Right lobe of liver (tissue), 6 donors: ENCODE measurements at regions not wholly inside any gene's neighbourhood (a gene's known extent, or its start where the extent isn't known, plus 50 kb on each side); places are given as distances from the start of the nearest gene placed in this dataset.

Source experiments
- ATAC-seq, 4 donors: fragments of 200-7000 bp; cut with Tn5 transposase; one replicate each; pipeline ENCODE4 v1.9.1; 2020; ENCODE audit warnings: mild to moderate bottlenecking in 4 of 4, moderate library complexity in 4 of 4
- DNase-seq, 3 donors: peaks; one replicate each; pipeline ENCODE4 v3.0.0-alpha.2; 2020
- H3K27ac ChIP-seq, 3 donors: fragments of 200-600 bp; one replicate each; pipeline ENCODE4 v1.8.0; 2022
- H3K27me3 ChIP-seq, 2 donors: fragments of 200-600 bp; one replicate each; pipeline ENCODE4 v1.8.0; 2022
- H3K36me3 ChIP-seq, 4 donors: fragments of 200-600 bp; sonication (generic) in 1 of 4; one replicate each; pipeline versions ENCODE4 v1.5.1 to v1.8.0; 2017 to 2022; ENCODE audit warnings: control low read depth in 1 of 4
- H3K4me1 ChIP-seq, 4 donors: fragments of 200-600 bp; sonication (generic) in 1 of 4; one replicate each; pipeline versions ENCODE4 v1.5.1 to v1.8.0; 2017 to 2022; ENCODE audit warnings: control low read depth in 1 of 4
- H3K4me3 ChIP-seq, 3 donors: fragments of 200-600 bp; one replicate each; pipeline ENCODE4 v1.8.0; 2022
- H3K9me3 ChIP-seq, 4 donors: fragments of 200-600 bp; sonication (generic) in 1 of 4; one replicate each; pipeline versions ENCODE4 v1.5.1 to v1.8.0; 2017 to 2022; ENCODE audit warnings: control low read depth in 1 of 4
- CTCF ChIP-seq, 4 donors: fragments of 200-600 bp in 3 of 4; fragments of 450-650 bp in 1 of 4; IDR thresholded peaks; one replicate each; pipeline versions ENCODE4 v1.5.1 to v1.8.0; 2016 to 2022; ENCODE audit warnings: antibody characterized with exemption in 4 of 4, mild to moderate bottlenecking in 2 of 4
- POLR2A ChIP-seq: fragments of 450-650 bp; IDR thresholded peaks from one replicate; pipeline ENCODE4 v1.6.1; 2017; ENCODE audit warnings: antibody characterized with exemption, mild to moderate bottlenecking
- WGBS: methylation state at CpG from one replicate; pipeline ENCODE4 v1.1.6; 2018; ENCODE audit warnings: low coverage, low lambda C conversion rate; ENCODE audit not compliant: insufficient coverage; ENCODE audit errors: missing lambda C conversion rate; 5-methylcytosine and 5-hydroxymethylcytosine counted together
- intact Hi-C, 2 donors: fragments of 100-400 bp; cut with DNase I; formaldehyde crosslinking; loops; one replicate each; pipeline versions ENCODE4 v1.11.2 to v1.14.1; 2022
- donor health status: DM: no; HTN: yes; CAD: no.
- donor health status: DM: no; HTN: no; CAD: no.
- donor health status: DM: no; HTN: no; CAD: no.
- donor health status: DM: no; HTN: yes; CAD: no.
- donor health status: DM: no; HTN: yes; CAD: no.

GRCh38 chr9:78606001-78606379 lies 309.1 kb downstream of the PSAT1 start:
- WGBS = 18% methylated on average over 5 of the region's 5 CpGs
- ATAC-seq = no peak

GRCh38 chr9:78607853-78608252 lies 310.9 kb downstream of the PSAT1 start:
- Histone ChIP-seq H3K27me3 (no peaks in the 10 kb centered on the region), H3K4me1 (no peaks in the 10 kb centered on the region), H3K27ac (no peak overlapping the region), H3K9me3 (no peaks in the 10 kb centered on the region), H3K36me3 (no peaks in the 10 kb centered on the region), H3K4me3 (no peak overlapping the region)
- 78% methylated on average over 5 of the region's 5 CpGs for WGBS
- intact Hi-C loops = loop anchor here in 1 of 2 donors (10.0 kb wide), 1 partner anchor 63 kb away; no protein-coding TSS in a partner anchor
- TF ChIP-seq CTCF (IDR thresholded peaks at IDR 0.05) (no peak), POLR2A (no peak)
- ATAC-seq (no peak), DNase-seq (no peak)

More at GRCh38 chr9:78606001-78606379, 309.1 kb downstream of the PSAT1 start:
- no peak overlapping the region for H3K4me3 ChIP-seq
- no peak for DNase-seq
- TF ChIP-seq CTCF (IDR thresholded peaks at IDR 0.05) = no peak
- no peak for TF ChIP-seq POLR2A
- H3K27ac ChIP-seq = no peak overlapping the region
- intact Hi-C loops = loop anchor here in 1 of 2 donors (10.0 kb wide), 1 partner anchor 61 kb away; no protein-coding TSS in a partner anchor
- no peaks in the 10 kb centered on the region for H3K9me3 ChIP-seq
- no peaks in the 10 kb centered on the region for H3K36me3 ChIP-seq
- no peaks in the 10 kb centered on the region for H3K27me3 ChIP-seq
- H3K4me1 ChIP-seq = no peaks in the 10 kb centered on the region

GRCh38 chr9:78609450-78609849 lies 312.5 kb downstream of the PSAT1 start:
- H3K4me1 ChIP-seq = no peaks in the 10 kb centered on the region
- H3K27ac ChIP-seq = no peak overlapping the region
- no peak overlapping the region for H3K4me3 ChIP-seq
- H3K9me3 ChIP-seq = no peaks in the 10 kb centered on the region
- DNase-seq (no peak), ATAC-seq (no peak)
- no peaks in the 10 kb centered on the region for H3K27me3 ChIP-seq
- intact Hi-C loops = loop anchor here in 1 of 2 donors (10.0 kb wide), 1 partner anchor 65 kb away; no protein-coding TSS in a partner anchor
- H3K36me3 ChIP-seq = no peaks in the 10 kb centered on the region
- WGBS = 44% methylated on average over 3 of the region's 8 CpGs
- TF ChIP-seq CTCF (IDR thresholded peaks at IDR 0.05) (no peak), POLR2A (no peak)

- TF ChIP-seq CTCF (IDR thresholded peaks at IDR 0.05) (no peak), POLR2A (no peak)
- no peaks in the 10 kb centered on the region for H3K36me3 ChIP-seq
- ATAC-seq = no peak
- DNase-seq = no peak
- H3K9me3 ChIP-seq = no peaks in the 10 kb centered on the region
- 58% methylated on average over 2 of the region's 2 CpGs for WGBS
- no peaks in the 10 kb centered on the region for H3K4me1 ChIP-seq
- no peak overlapping the region for H3K27ac ChIP-seq
- intact Hi-C loops = no loop called here
- no peaks in the 10 kb centered on the region for H3K27me3 ChIP-seq
- no peak overlapping the region for H3K4me3 ChIP-seq
Observed at GRCh38 chr9:78612091-78612490, 315.2 kb downstream of the PSAT1 start.

- no peak for ATAC-seq
- no peaks in the 10 kb centered on the region for H3K9me3 ChIP-seq
- intact Hi-C loops = no loop called here
- no peaks in the 10 kb centered on the region for H3K36me3 ChIP-seq
- DNase-seq = no peak
- no peaks in the 10 kb centered on the region for H3K4me1 ChIP-seq
- H3K27me3 ChIP-seq = no peaks in the 10 kb centered on the region
- H3K27ac ChIP-seq = no peak overlapping the region
- no peak for TF ChIP-seq CTCF (IDR thresholded peaks at IDR 0.05)
- TF ChIP-seq POLR2A = no peak
- H3K4me3 ChIP-seq = no peak overlapping the region
- WGBS = 49% methylated on average over 3 of the region's 3 CpGs
Observed at GRCh38 chr9:78613006-78613405, 316.1 kb downstream of the PSAT1 start.
